ENCODE measurements at regions not wholly inside any gene's neighbourhood (a gene's known extent, or its start where the extent isn't known, plus 50 kb on each side); places are given as distances from the start of the nearest gene placed in this dataset.

DNA sequence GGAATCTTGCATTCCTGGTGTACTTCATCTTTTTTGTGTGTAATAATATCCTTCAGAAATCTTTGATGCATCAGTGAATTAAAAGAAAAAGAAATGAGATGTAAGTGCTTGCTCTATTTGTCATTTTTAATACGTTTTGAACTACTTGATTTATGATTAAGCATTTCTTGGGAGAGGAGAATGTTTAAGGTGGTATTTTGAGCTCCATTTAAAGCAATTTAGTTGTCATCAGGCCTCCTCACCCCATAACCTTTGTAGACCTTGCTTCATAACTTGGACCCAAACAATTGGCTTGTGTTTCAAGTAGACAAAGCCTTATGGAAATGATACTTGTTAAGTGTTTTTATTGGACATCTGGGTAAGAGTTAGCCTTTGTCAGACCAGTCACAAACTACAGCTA lies 87.1 kb upstream of the VEPH1 start:
- TF ChIP-seq EZH2 (IDR thresholded peaks at IDR 0.05; ENCODE audit: insufficient read depth, poor library complexity, severe bottlenecking), result no peak
- no peak for TF ChIP-seq EZH2phosphoT487 (IDR thresholded peaks at IDR 0.05; ENCODE audit: insufficient read depth, low read depth)
